SK-N-SH (cell line): ENCODE measurements at regions not wholly inside any gene's neighbourhood (a gene's known extent, or its start where the extent isn't known, plus 50 kb on each side); places are given as distances from the start of the nearest gene placed in this dataset.

Source experiments
- CTCF ChIA-PET: fragments of 300-600, 350-600 bp; formaldehyde crosslinking; extraction: SDS; loops from one replicate; lab custom pipeline; 2021; lab: Yijun Ruan, JAX
- POLR2A ChIA-PET: fragments of 350-600 bp; sonication (Branson Sonifier 250); formaldehyde crosslinking; extraction: SDS; loops from one replicate; lab custom pipeline; 2020; ENCODE audit warnings: antibody characterized with exemption, inconsistent platforms; lab: Yijun Ruan, JAX
- DNase-seq: peaks from one replicate; pipeline ENCODE4 v3.0.0; 2012
- H2AFZ ChIP-seq: fragments of 200-600 bp; sonication (generic); 2 replicates; pipeline ENCODE4 v1.8.1; 2016; ENCODE audit warnings: antibody characterized with exemption, mild to moderate bottlenecking, low read depth
- H3F3A ChIP-seq: fragments of 200-600 bp; sonication (generic); replicated peaks from 2 replicates; pipeline ENCODE3; 2016; ENCODE audit warnings: antibody characterized with exemption, mild to moderate bottlenecking; ENCODE audit not compliant: insufficient read depth
- H3K27ac ChIP-seq, 2 experiments: fragments of 200-500 bp in 1 of 2; fragments of 200-600 bp in 1 of 2; sonication (Bioruptor generic) in 1 of 2; sonication (generic), shearing (Covaris generic) in 1 of 2; 2 replicates each; pipeline versions ENCODE4 v1.5.1 to v1.6.1; 2014 to 2016; ENCODE audit warnings: low read depth in 2 of 2, inconsistent platforms in 1 of 2, low read length in 1 of 2, mild to moderate bottlenecking in 1 of 2, mixed read lengths in 1 of 2
- H3K27me3 ChIP-seq: fragments of 200-600 bp; sonication (generic), shearing (Covaris generic); 2 replicates; pipeline ENCODE4 v1.6.1; 2016; ENCODE audit warnings: mixed run types; ENCODE audit not compliant: insufficient read depth
- H3K36me3 ChIP-seq, 2 experiments: fragments of 200-500 bp in 1 of 2; fragments of 200-600 bp in 1 of 2; sonication (Bioruptor generic) in 1 of 2; sonication (generic) in 1 of 2; replicated peaks in 1 of 2; 2 replicates each; pipeline versions ENCODE3 to v1.5.1; 2014 to 2016; ENCODE audit warnings: low read length in 1 of 2, mild to moderate bottlenecking in 1 of 2; ENCODE audit not compliant: insufficient read depth in 2 of 2, control insufficient read depth in 1 of 2
- H3K4me1 ChIP-seq, 2 experiments: fragments of 200-500 bp in 1 of 2; fragments of 200-600 bp in 1 of 2; sonication (Bioruptor generic) in 1 of 2; sonication (generic), shearing (Covaris generic) in 1 of 2; 2 replicates each; pipeline versions ENCODE4 v1.5.1 to v1.6.1; 2014 to 2016; ENCODE audit warnings: low read depth in 1 of 2, low read length in 1 of 2, mixed run types in 1 of 2; ENCODE audit not compliant: insufficient read depth in 2 of 2, control insufficient read depth in 1 of 2
- H3K4me2 ChIP-seq: fragments of 200-600 bp; sonication (generic), shearing (Covaris generic); 2 replicates; pipeline ENCODE4 v1.6.1; 2017; ENCODE audit warnings: mixed run types
- H3K4me3 ChIP-seq, 2 experiments: fragments of 200-500 bp in 1 of 2; fragments of 200-600 bp in 1 of 2; sonication (Bioruptor generic) in 1 of 2; sonication (generic), shearing (Covaris generic) in 1 of 2; 2 replicates each; pipeline versions ENCODE4 v1.5.1 to v1.8.1; 2014 to 2016; ENCODE audit warnings: low read depth in 2 of 2, inconsistent platforms in 1 of 2, low read length in 1 of 2, mild to moderate bottlenecking in 1 of 2, mixed read lengths in 1 of 2, moderate library complexity in 1 of 2
- H3K79me2 ChIP-seq: fragments of 200-600 bp; sonication (generic); 2 replicates; pipeline ENCODE4 v1.8.1; 2017; ENCODE audit warnings: mild to moderate bottlenecking; ENCODE audit not compliant: insufficient read depth
- H3K9ac ChIP-seq: fragments of 200-600 bp; sonication (generic); 2 replicates; pipeline ENCODE4 v1.6.1; 2017; ENCODE audit warnings: mixed run types
- H3K9me2 ChIP-seq: fragments of 200-600 bp; sonication (generic); 2 replicates; pipeline ENCODE4 v1.6.1; 2017; ENCODE audit warnings: mixed run types
- H3K9me3 ChIP-seq: fragments of 200-600 bp; sonication (generic); 2 replicates; pipeline ENCODE4 v1.6.1; 2017; ENCODE audit warnings: mixed run types, mild to moderate bottlenecking, moderate library complexity
- H4K20me1 ChIP-seq: fragments of 200-600 bp; sonication (generic); 2 replicates; pipeline ENCODE4 v1.6.1; 2017; ENCODE audit warnings: mild to moderate bottlenecking, mixed run types; ENCODE audit not compliant: insufficient read depth
- ELF1 ChIP-seq: IDR thresholded peaks from 2 replicates; pipeline ENCODE4 v1.4.0; 2012
- EZH2phosphoT487 ChIP-seq: fragments of 200-600 bp; sonication (generic); IDR thresholded peaks from 2 replicates; pipeline ENCODE4 v1.6.1; 2017; ENCODE audit warnings: low read depth, mixed run types, mild to moderate bottlenecking, antibody characterized with exemption, moderate library complexity, borderline replicate concordance
- FOXM1 ChIP-seq: IDR thresholded peaks from 2 replicates; pipeline ENCODE4 v1.4.0; 2012; ENCODE audit warnings: low read depth, mild to moderate bottlenecking
- GABPA ChIP-seq: IDR thresholded peaks from 2 replicates; pipeline ENCODE4 v1.4.0; 2012; ENCODE audit warnings: low read depth, mild to moderate bottlenecking
- GATA2 ChIP-seq: sonication (generic); formaldehyde crosslinking; IDR thresholded peaks from 2 replicates; pipeline ENCODE4 v1.5.0; 2020; ENCODE audit warnings: mild to moderate bottlenecking, missing genetic modification reagents
- MEF2A ChIP-seq: IDR thresholded peaks from 2 replicates; pipeline ENCODE4 v1.4.0; 2012; ENCODE audit warnings: low read depth, borderline replicate concordance
- NFIC ChIP-seq: IDR thresholded peaks from 2 replicates; pipeline ENCODE4 v1.4.0; 2012; ENCODE audit warnings: borderline replicate concordance
- POLR2AphosphoS5 ChIP-seq: IDR thresholded peaks from 2 replicates; pipeline ENCODE4 v1.6.1; 2012; ENCODE audit warnings: low read depth, low read length
- SMC3 ChIP-seq: IDR thresholded peaks from 2 replicates; pipeline ENCODE4 v1.6.1; 2012; ENCODE audit warnings: low read depth, low read length, improper control_type of control experiment
- TCF12 ChIP-seq: IDR thresholded peaks from 2 replicates; pipeline ENCODE4 v1.4.0; 2012
- WGBS: methylation state at CpG from one replicate; pipeline ENCODE4 v1.1.6; 2017; ENCODE audit warnings: low lambda C conversion rate; 5-methylcytosine and 5-hydroxymethylcytosine counted together
- TF ChIP-seq, protein P1 (sequence below): IDR thresholded peaks from 2 replicates; pipeline ENCODE4; 2012
- TF ChIP-seq, protein P2 (sequence below): fragments of 200-600 bp; sonication (generic); IDR thresholded peaks from 2 replicates; pipeline ENCODE4 v1.6.1; 2017; ENCODE audit warnings: antibody characterized with exemption, mild to moderate bottlenecking, moderate library complexity

DNA sequence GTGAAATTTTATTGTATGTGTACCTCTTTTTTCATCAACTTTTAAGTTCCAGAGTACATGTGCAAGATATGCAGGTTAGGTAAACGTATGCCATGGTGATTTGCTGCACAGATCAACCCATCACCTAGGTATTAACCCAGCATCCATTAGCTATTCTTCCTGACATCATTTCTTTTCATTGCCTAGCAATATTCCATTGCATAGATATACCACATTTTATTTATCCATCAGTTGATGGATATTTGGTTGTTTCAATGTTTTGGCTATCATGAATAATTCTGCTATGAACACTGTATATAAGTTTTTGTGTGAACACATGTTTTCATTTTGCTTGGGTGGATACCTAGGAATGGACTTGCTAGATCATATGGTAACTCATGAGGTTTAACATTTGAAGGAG, 439.9 kb upstream of the SOX5 start:
- Histone ChIP-seq H3K27ac (no peak overlapping the region), H3K9ac (no peak overlapping the region), H3K4me1 (peaks cover 0 to 6% of the 10 kb centered on the region in 2 experiments; a peak in 2 of 4 replicates), H4K20me1 (no peaks in the 10 kb centered on the region), H3K9me2 (no peaks in the 10 kb centered on the region), H3K36me3 (no peaks in the 10 kb centered on the region), H3K27me3 (no peaks in the 10 kb centered on the region), H3K79me2 (no peaks in the 10 kb centered on the region), H3K4me2 (no peak overlapping the region), H3F3A (no peaks in the 10 kb centered on the region), H2AFZ (no peak overlapping the region), H3K4me3 (no peak overlapping the region), H3K9me3 (no peaks in the 10 kb centered on the region)
- DNase-seq: no peak
- ChIA-PET CTCF (no interaction called here), POLR2A (interaction anchor here (1.1 kb wide), 1 partner anchor 558 kb away, joined by 3 read pairs; no protein-coding TSS in a partner anchor)
- WGBS: 15% methylated on average over 1 of the region's 1 CpG
- no peak for TF ChIP-seq FOXM1
- no peak for TF ChIP-seq ELF1
- TF ChIP-seq, protein P1, sequence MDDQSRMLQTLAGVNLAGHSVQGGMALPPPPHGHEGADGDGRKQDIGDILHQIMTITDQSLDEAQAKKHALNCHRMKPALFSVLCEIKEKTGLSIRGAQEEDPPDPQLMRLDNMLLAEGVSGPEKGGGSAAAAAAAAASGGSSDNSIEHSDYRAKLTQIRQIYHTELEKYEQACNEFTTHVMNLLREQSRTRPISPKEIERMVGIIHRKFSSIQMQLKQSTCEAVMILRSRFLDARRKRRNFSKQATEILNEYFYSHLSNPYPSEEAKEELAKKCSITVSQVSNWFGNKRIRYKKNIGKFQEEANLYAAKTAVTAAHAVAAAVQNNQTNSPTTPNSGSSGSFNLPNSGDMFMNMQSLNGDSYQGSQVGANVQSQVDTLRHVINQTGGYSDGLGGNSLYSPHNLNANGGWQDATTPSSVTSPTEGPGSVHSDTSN: no peak
- TF ChIP-seq GABPA: no peak

- WGBS: 45% methylated on average over 3 of the region's 3 CpGs
- no peak overlapping the region for H3K27ac ChIP-seq
- no peak overlapping the region for H3K9ac ChIP-seq
- no peaks in the 10 kb centered on the region for H4K20me1 ChIP-seq
- H3K9me2 ChIP-seq: no peaks in the 10 kb centered on the region
- H3K36me3 ChIP-seq: no peaks in the 10 kb centered on the region
- H3K27me3 ChIP-seq: no peaks in the 10 kb centered on the region
- ChIA-PET CTCF (interaction anchor here (1.0 to 1.2 kb wide), 2 partner anchors 12 to 30 kb away, joined by 3 to 4 read pairs; no protein-coding TSS in a partner anchor), POLR2A (no interaction called here)
- no peak for DNase-seq
- H3F3A ChIP-seq: no peaks in the 10 kb centered on the region
- no peaks in the 10 kb centered on the region for H3K4me1 ChIP-seq
- H3K4me3 ChIP-seq: no peak overlapping the region
- H3K79me2 ChIP-seq: no peaks in the 10 kb centered on the region
- H2AFZ ChIP-seq: no peak overlapping the region
- no peaks in the 10 kb centered on the region for H3K9me3 ChIP-seq
- H3K4me2 ChIP-seq: no peak overlapping the region
- TF ChIP-seq MEF2A: no peak
Measured at GRCh38 chr12:24387381-24387780, 437.9 kb upstream of the SOX5 start.

- Histone ChIP-seq H3K9me2 (no peaks in the 10 kb centered on the region), H3K4me1 (no peaks in the 10 kb centered on the region), H2AFZ (no peak overlapping the region), H3K9ac (no peak overlapping the region), H4K20me1 (no peaks in the 10 kb centered on the region), H3F3A (no peaks in the 10 kb centered on the region), H3K4me2 (no peak overlapping the region), H3K36me3 (no peaks in the 10 kb centered on the region), H3K27ac (no peak overlapping the region), H3K79me2 (no peaks in the 10 kb centered on the region), H3K4me3 (no peak overlapping the region), H3K9me3 (no peaks in the 10 kb centered on the region), H3K27me3 (no peaks in the 10 kb centered on the region)
- TF ChIP-seq SMC3 (no peak), POLR2AphosphoS5 (no peak), TCF12 (no peak), EZH2phosphoT487 (no peak), GATA2 (CRISPR knock-in tag) (no peak), NFIC (no peak)
- TF ChIP-seq, protein P2, sequence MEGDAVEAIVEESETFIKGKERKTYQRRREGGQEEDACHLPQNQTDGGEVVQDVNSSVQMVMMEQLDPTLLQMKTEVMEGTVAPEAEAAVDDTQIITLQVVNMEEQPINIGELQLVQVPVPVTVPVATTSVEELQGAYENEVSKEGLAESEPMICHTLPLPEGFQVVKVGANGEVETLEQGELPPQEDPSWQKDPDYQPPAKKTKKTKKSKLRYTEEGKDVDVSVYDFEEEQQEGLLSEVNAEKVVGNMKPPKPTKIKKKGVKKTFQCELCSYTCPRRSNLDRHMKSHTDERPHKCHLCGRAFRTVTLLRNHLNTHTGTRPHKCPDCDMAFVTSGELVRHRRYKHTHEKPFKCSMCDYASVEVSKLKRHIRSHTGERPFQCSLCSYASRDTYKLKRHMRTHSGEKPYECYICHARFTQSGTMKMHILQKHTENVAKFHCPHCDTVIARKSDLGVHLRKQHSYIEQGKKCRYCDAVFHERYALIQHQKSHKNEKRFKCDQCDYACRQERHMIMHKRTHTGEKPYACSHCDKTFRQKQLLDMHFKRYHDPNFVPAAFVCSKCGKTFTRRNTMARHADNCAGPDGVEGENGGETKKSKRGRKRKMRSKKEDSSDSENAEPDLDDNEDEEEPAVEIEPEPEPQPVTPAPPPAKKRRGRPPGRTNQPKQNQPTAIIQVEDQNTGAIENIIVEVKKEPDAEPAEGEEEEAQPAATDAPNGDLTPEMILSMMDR: no peak
- ChIA-PET POLR2A (no interaction called here), CTCF (interaction anchor here (1.0 kb wide), 2 partner anchors 9 to 12 kb away, joined by 3 read pairs; no protein-coding TSS in a partner anchor)
- no peak for DNase-seq
- WGBS: 37% methylated on average over 3 of the region's 3 CpGs
Measured at GRCh38 chr12:24386836-24387235, 437.4 kb upstream of the SOX5 start.
